Upper lobe of left lung (tissue), 6 donors: ENCODE measurements at regions not wholly inside any gene's neighbourhood (a gene's known extent, or its start where the extent isn't known, plus 50 kb on each side); places are given as distances from the start of the nearest gene placed in this dataset.
"Not testable (repeated sequence)": the region's sequence is repeated elsewhere in the genome, so short reads cannot be mapped to it uniquely, and the experiment has no call there.

Experiments
- ATAC-seq, 2 donors: fragments of 200-7000 bp; cut with Tn5 transposase; one replicate each; pipeline ENCODE4 v1.9.1; 2022; ENCODE audit warnings: mild to moderate bottlenecking in 2 of 2, moderate library complexity in 2 of 2; ENCODE audit not compliant: low FRiP score in 2 of 2
- DNase-seq, 2 donors: peaks; one replicate each; pipeline ENCODE4 v3.0.0-alpha.2; 2019 to 2020
- H3K27ac ChIP-seq, 4 donors: fragments of 200-600 bp; sonication (generic); one replicate each; pipeline ENCODE4 v1.5.1; 2016 to 2019
- H3K27me3 ChIP-seq, 4 donors: fragments of 200-600 bp; sonication (generic); one replicate each; pipeline ENCODE4 v1.5.1; 2017 to 2019
- H3K36me3 ChIP-seq, 4 donors: fragments of 200-600 bp; sonication (generic); one replicate each; pipeline ENCODE4 v1.5.1; 2016 to 2019
- H3K4me1 ChIP-seq, 4 donors: fragments of 200-600 bp; sonication (generic); one replicate each; pipeline ENCODE4 v1.5.1; 2018 to 2019
- H3K4me3 ChIP-seq, 4 donors: fragments of 200-600 bp; sonication (generic); one replicate each; pipeline ENCODE4 v1.5.1; 2017 to 2019; ENCODE audit warnings: mild to moderate bottlenecking in 2 of 4, moderate library complexity in 1 of 4
- H3K9me3 ChIP-seq, 4 donors: fragments of 200-600 bp; sonication (generic); one replicate each; pipeline ENCODE4 v1.5.1; 2018 to 2019
- EP300 ChIP-seq, 4 donors: sonication (generic); formaldehyde crosslinking; IDR thresholded peaks; one replicate each; pipeline ENCODE4 v1.5.1; 2017; ENCODE audit warnings: antibody characterized with exemption in 4 of 4, control low read depth in 2 of 4
- POLR2A ChIP-seq, 4 donors: fragments of 450-650 bp; IDR thresholded peaks; one replicate each; pipeline ENCODE4 v1.5.1; 2016 to 2017; ENCODE audit warnings: antibody characterized with exemption in 4 of 4, mild to moderate bottlenecking in 2 of 4
- POLR2AphosphoS5 ChIP-seq, 2 donors: sonication (generic); formaldehyde crosslinking; IDR thresholded peaks; one replicate each; pipeline ENCODE4 v1.5.1; 2017; ENCODE audit warnings: antibody characterized with exemption in 2 of 2
- WGBS, 2 donors: methylation state at CpG; one replicate each; pipeline ENCODE4 v1.1.5; 2017 to 2018; 5-methylcytosine and 5-hydroxymethylcytosine counted together
- TF ChIP-seq, protein P1 (sequence below), 6 experiments: fragments of 450-650 bp in 4 of 6; fragments of 200-600 bp in 2 of 6; sonication (generic) in 2 of 6; IDR thresholded peaks; one replicate each; pipeline ENCODE4 v1.5.1; 2016 to 2019; ENCODE audit warnings: antibody characterized with exemption in 6 of 6
- donor health status: DM: no; HTN: no; CAD: no; lungs with moderate emphysema.
- donor health status: DM: no; HTN: yes; CAD: no; lungs with severe emphysema.

DNA sequence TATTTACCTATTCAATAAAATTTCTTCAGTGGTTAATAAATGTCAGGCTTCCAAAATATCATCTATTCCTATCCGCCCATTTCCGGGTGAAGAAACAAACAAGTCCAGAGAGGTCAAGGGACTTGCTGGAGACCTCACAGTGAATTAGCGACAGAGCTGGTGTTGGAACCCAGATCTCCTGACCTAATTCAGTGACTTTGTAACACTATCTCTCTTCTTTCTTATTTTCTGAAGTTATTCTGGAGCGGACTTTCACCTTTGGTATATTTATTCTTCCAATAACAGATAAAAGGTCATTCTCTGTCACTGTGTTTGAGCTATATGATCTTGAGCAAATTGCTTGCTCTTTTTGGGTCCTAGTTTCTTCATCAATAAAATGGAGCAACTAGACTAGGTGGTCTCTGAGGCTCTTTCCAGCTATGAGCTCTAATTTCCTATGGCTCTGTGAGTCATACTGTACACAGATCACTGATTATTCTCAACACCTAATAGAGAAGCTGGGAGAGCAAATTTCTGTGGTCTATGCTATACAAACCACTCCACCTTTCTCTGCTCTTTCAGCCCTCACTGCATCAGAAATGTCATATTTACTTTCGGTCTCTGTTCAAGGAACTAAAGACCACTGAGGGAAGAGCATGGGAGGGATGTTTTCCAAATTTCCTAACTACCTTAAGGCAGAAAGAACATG, 113.2 kb upstream of the IGSF1 start:
- H3K27me3 ChIP-seq: no peaks in the 10 kb centered on the region
- WGBS, 2 donors: 80 to 94% methylated on average over 5 of the region's 5 CpGs
- no peaks in the 10 kb centered on the region for H3K9me3 ChIP-seq
- no peak overlapping the region for H3K27ac ChIP-seq
- H3K4me3 ChIP-seq: no peak overlapping the region
- H3K36me3 ChIP-seq: no peaks in the 10 kb centered on the region
- DNase-seq (no peak), ATAC-seq (no peak)
- no peaks in the 10 kb centered on the region for H3K4me1 ChIP-seq
- TF ChIP-seq POLR2A (IDR thresholded peaks at IDR 0.05): no peak
- no peak for TF ChIP-seq POLR2AphosphoS5 (IDR thresholded peaks at IDR 0.05)
- TF ChIP-seq EP300 (IDR thresholded peaks at IDR 0.05): no peak
- TF ChIP-seq, protein P1, sequence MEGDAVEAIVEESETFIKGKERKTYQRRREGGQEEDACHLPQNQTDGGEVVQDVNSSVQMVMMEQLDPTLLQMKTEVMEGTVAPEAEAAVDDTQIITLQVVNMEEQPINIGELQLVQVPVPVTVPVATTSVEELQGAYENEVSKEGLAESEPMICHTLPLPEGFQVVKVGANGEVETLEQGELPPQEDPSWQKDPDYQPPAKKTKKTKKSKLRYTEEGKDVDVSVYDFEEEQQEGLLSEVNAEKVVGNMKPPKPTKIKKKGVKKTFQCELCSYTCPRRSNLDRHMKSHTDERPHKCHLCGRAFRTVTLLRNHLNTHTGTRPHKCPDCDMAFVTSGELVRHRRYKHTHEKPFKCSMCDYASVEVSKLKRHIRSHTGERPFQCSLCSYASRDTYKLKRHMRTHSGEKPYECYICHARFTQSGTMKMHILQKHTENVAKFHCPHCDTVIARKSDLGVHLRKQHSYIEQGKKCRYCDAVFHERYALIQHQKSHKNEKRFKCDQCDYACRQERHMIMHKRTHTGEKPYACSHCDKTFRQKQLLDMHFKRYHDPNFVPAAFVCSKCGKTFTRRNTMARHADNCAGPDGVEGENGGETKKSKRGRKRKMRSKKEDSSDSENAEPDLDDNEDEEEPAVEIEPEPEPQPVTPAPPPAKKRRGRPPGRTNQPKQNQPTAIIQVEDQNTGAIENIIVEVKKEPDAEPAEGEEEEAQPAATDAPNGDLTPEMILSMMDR (IDR thresholded peaks at IDR 0.05): no peak

DNA sequence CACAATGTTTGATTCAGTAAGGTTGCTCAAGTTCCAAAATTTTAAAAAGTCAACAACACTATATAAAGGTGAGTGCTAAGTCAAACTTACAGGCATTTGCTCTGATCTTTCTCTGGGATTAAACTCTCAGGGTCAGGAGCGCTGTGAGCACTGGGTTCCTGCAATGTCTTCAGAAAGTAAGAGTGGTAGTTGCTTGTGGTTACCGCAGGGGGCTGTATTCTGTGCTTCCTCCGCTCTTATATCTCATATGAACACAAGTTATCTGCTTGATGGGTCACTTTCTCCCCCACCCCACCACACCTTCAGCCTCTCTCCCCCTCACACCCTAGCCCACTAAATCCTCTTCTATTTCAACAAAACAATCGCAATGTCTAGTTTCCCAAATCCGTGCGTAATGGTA, 116.4 kb upstream of the IGSF1 start:
- no peak for ATAC-seq

DNA sequence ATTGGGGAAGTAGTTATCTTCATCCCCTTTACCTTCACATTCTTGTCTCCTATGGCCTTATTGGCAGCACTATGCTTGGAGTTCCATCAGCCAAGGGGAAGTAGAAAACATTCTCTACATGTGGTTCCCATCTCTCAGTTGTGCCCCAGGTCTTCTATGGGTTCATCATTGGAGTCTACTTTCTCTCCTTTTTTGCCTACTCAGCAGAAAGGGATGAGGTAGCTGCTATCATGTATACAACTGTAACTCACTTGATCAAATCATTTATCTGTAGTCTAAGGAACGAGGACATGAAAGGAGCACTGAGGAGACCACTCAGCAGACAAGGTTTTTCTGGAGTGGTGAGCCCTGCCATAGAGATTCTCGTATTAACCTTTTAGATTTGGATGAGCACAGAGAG, 119.0 kb upstream of the OR13H1 start:
- H3K9me3 ChIP-seq: no peaks in the 10 kb centered on the region
- TF ChIP-seq, protein P1 (IDR thresholded peaks at IDR 0.05): no peak
- TF ChIP-seq POLR2A (IDR thresholded peaks at IDR 0.05): no peak
- H3K27ac ChIP-seq: no peak overlapping the region
- ATAC-seq (no peak), DNase-seq (no peak)
- H3K36me3 ChIP-seq: no peaks in the 10 kb centered on the region
- WGBS, 2 donors: 42 to 54% methylated on average over 2 of the region's 2 CpGs
- no peak overlapping the region for H3K4me3 ChIP-seq
- no peaks in the 10 kb centered on the region for H3K4me1 ChIP-seq
- no peaks in the 10 kb centered on the region for H3K27me3 ChIP-seq

More for the DNA sequence above, 116.4 kb upstream of the IGSF1 start:
- Histone ChIP-seq H3K27me3 (no peaks in the 10 kb centered on the region), H3K4me1 (no peaks in the 10 kb centered on the region), H3K27ac (no peak overlapping the region), H3K9me3 (no peaks in the 10 kb centered on the region), H3K4me3 (no peak overlapping the region), H3K36me3 (no peaks in the 10 kb centered on the region)
- DNase-seq: no peak
- TF ChIP-seq POLR2A (IDR thresholded peaks at IDR 0.05) (no peak), POLR2AphosphoS5 (IDR thresholded peaks at IDR 0.05) (no peak), EP300 (IDR thresholded peaks at IDR 0.05) (no peak)
- TF ChIP-seq, protein P1 (IDR thresholded peaks at IDR 0.05): no peak
- WGBS, 2 donors: 44 to 55% methylated on average over 4 to 6 of the region's 6 CpGs

DNA sequence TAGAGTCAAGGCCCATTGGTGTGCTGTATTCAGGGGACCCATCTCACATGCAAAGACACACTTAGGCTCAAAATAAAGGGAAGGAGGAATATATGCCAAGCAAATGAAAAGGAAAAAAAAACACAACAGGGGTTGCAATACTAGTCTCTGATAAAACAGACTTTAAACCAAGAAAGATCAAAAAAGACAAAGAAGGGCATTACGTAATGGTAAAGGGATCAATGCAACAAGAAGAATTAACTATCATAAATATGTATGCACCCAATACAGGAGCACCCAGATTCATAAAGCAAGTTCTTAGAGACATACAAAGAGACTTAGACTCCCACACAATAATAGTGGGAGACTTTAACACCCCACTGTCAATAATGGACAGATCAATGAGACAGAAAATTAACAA, 113.4 kb upstream of the OR13H1 start:
- H3K4me3 ChIP-seq, H3K9me3 ChIP-seq, H3K27ac ChIP-seq, H3K36me3 ChIP-seq, H3K27me3 ChIP-seq, H3K4me1 ChIP-seq, ATAC-seq, DNase-seq: not testable (repeated sequence)
- WGBS, 2 donors: 79 to 84% methylated on average over 1 of the region's 1 CpG

DNA sequence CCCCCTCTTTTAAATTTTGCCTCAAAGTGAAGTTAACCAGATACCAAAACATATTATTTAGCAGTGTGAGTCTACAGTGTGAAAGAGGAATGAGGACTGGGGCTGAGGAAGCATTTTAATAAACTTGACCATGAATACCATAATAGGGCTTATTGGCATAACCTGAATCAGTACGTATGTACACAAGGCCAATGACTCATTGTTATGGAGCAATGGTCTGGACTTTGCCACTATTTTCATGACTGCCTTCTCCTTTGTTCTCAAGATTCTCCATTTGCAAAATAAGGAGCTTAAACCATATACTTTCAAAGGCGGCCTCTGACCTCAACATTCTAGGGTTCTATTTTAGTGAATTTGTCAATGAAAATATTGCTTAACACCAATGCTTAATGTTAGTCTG, 102.8 kb upstream of the OR13H1 start:
- no peak for ATAC-seq
- no peaks in the 10 kb centered on the region for H3K9me3 ChIP-seq

More for the DNA sequence above, 102.8 kb upstream of the OR13H1 start:
- TF ChIP-seq EP300 (IDR thresholded peaks at IDR 0.05) (no peak), POLR2A (IDR thresholded peaks at IDR 0.05) (no peak), POLR2AphosphoS5 (IDR thresholded peaks at IDR 0.05) (no peak)
- TF ChIP-seq, protein P1 (IDR thresholded peaks at IDR 0.05): no peak
- no peak overlapping the region for H3K4me3 ChIP-seq
- H3K27me3 ChIP-seq: no peaks in the 10 kb centered on the region
- no peaks in the 10 kb centered on the region for H3K4me1 ChIP-seq
- WGBS, 2 donors: 50 to 82% methylated on average over 2 of the region's 2 CpGs
- H3K27ac ChIP-seq: no peak overlapping the region
- no peak for DNase-seq
- no peaks in the 10 kb centered on the region for H3K36me3 ChIP-seq
